Keratinocyte (primary cell): ENCODE measurements at regions not wholly inside any gene's neighbourhood (a gene's known extent, or its start where the extent isn't known, plus 50 kb on each side); places are given as distances from the start of the nearest gene placed in this dataset.
A peak's percentile ranks its signal among the peaks of the same experiment; 100 is the strongest.

ENCODE experiments used
- DNase-seq: peaks from one replicate; pipeline ENCODE4 v3.0.0-alpha.2; 2011; ENCODE audit warnings: low read depth, missing footprints, low spot score
- FAIRE-seq: peaks from 2 replicates; lab custom pipeline; 2011; peaks lifted over from hg19 to GRCh38; lab: Jason Lieb, UNC
- H2AFZ ChIP-seq: 2 replicates; pipeline ENCODE4 v1.6.0; 2012; ENCODE audit warnings: low read length, control low read depth, inconsistent platforms; ENCODE audit not compliant: control insufficient read depth
- H3K27ac ChIP-seq: 2 replicates; pipeline ENCODE4 v1.5.1; 2011; ENCODE audit warnings: low read length; ENCODE audit not compliant: control insufficient read depth, insufficient read depth
- H3K27me3 ChIP-seq: 3 replicates; pipeline ENCODE4 v1.6.0; 2011; ENCODE audit warnings: low read length; ENCODE audit not compliant: control insufficient read depth, insufficient read depth; ENCODE audit errors: extremely low read depth
- H3K36me3 ChIP-seq, 2 experiments: 2 replicates in 1 of 2; 3 replicates in 1 of 2; pipeline ENCODE4 v1.5.1; 2011; ENCODE audit warnings: low read length in 2 of 2, mild to moderate bottlenecking in 1 of 2; ENCODE audit not compliant: control insufficient read depth in 2 of 2, insufficient read depth in 2 of 2; ENCODE audit errors: extremely low read depth in 1 of 2
- H3K4me1 ChIP-seq: 3 replicates; pipeline ENCODE4 v1.5.1; 2011; ENCODE audit warnings: low read length; ENCODE audit not compliant: control insufficient read depth, insufficient read depth; ENCODE audit errors: extremely low read depth
- H3K4me2 ChIP-seq: 3 replicates; pipeline ENCODE4 v1.6.0; 2011; ENCODE audit warnings: low read depth, low read length; ENCODE audit not compliant: control insufficient read depth, insufficient read depth; ENCODE audit errors: extremely low read depth
- H3K4me3 ChIP-seq, 3 experiments: fragments of 200-600 bp in 1 of 3; sonication (generic) in 1 of 3; 2 replicates in 2 of 3; 3 replicates in 1 of 3; pipeline ENCODE4 v1.5.1; 2011 to 2016; ENCODE audit warnings: low read length in 3 of 3, mild to moderate bottlenecking in 3 of 3, control low read depth in 2 of 3, inconsistent platforms in 1 of 3, low read depth in 1 of 3, mixed read lengths in 1 of 3, mixed run types in 1 of 3, moderate library complexity in 1 of 3; ENCODE audit not compliant: control insufficient read depth in 2 of 3, insufficient read depth in 2 of 3; ENCODE audit errors: extremely low read depth in 1 of 3
- H3K79me2 ChIP-seq: 2 replicates; pipeline ENCODE4 v1.6.0; 2012; ENCODE audit warnings: low read length; ENCODE audit not compliant: control insufficient read depth, insufficient read depth
- H3K9ac ChIP-seq: 3 replicates; pipeline ENCODE4 v1.6.0; 2011; ENCODE audit warnings: low read length; ENCODE audit not compliant: control insufficient read depth, insufficient read depth; ENCODE audit errors: extremely low read depth
- H3K9me1 ChIP-seq: 3 replicates; pipeline ENCODE4 v1.6.0; 2011; ENCODE audit warnings: low read length; ENCODE audit not compliant: control insufficient read depth, insufficient read depth; ENCODE audit errors: extremely low read depth
- H3K9me3 ChIP-seq: 2 replicates; pipeline ENCODE4 v1.5.1; 2012; ENCODE audit warnings: low read depth, low read length; ENCODE audit not compliant: control insufficient read depth
- H4K20me1 ChIP-seq: 3 replicates; pipeline ENCODE4 v1.6.0; 2011; ENCODE audit warnings: low read length; ENCODE audit not compliant: control insufficient read depth, insufficient read depth; ENCODE audit errors: extremely low read depth
- EZH2 ChIP-seq: IDR thresholded peaks from one replicate; pipeline ENCODE4 v1.6.1; 2012; ENCODE audit warnings: inconsistent platforms, mild to moderate bottlenecking, low read length, moderate library complexity
- dilution Hi-C: fragments of 300-500 bp; cut with MboI; formaldehyde crosslinking; loops from one replicate; pipeline ENCODE4 v1.7.0; 2020; ENCODE audit warnings: low sequenced_read_pairs; ENCODE audit not compliant: extremely low pct_ligation_motif_present
- TF ChIP-seq, protein P1 (sequence below), 3 experiments: IDR thresholded peaks in 1 of 3; conservative IDR thresholded peaks in 1 of 3; optimal IDR thresholded peaks in 1 of 3; 2 replicates in 2 of 3; 3 replicates in 1 of 3; pipeline versions ENCODE3 to v1.5.1; 2011; ENCODE audit warnings: low read length in 3 of 3, mild to moderate bottlenecking in 3 of 3, moderate library complexity in 2 of 3, control low read depth in 1 of 3, inconsistent platforms in 1 of 3; ENCODE audit not compliant: insufficient read depth in 2 of 3; ENCODE audit errors: extremely low read depth in 1 of 3

- FAIRE-seq, result peak; percentile 97
- DNase-seq, result peak; percentile 81
Measured at GRCh38 chr7:41189866-41190265, 513.0 kb downstream of the INHBA start.

DNA sequence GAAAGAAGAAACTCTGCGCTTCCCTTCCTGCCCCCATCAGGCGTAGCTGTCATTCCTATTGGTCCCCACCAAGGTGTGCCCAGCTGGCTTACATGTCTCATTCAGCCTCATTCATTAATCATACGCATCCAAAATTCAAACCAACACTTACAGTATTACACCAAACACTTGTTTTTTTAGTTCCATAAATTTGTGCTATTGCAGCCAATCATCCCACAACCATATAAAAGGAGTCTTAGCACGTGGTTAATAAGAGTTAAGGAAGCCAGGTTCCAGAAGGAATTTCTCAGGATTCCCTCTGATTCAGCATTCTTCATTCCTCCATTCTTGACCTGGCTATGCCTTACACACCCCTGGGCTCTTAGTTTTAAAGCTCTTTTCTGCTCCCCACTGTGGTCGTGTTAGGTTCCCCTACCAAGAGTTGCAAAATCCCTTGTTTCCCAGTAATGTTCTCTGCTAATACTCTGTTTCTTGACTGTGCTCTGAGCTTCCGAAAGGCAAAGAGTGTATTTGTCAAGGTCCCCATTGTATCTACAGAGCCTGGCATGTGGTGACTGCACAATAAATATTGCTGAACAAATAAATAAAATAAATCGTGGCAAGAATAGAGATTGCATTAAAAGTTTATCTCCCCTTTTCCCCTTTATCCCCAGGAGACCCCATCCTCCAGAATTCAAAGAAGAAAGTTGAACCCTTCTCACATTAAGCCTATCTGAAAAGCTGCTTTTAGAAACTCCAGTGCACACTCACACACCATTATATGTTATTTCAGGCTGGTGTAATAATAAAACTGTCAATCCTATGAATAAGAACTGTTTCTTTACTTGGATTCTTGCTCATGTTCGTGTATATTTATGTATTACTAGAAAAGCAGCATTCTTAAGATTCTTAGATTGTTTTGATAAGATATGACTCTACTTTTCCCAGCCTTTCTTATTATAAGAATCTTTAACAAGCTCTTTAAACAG is 514.4 kb downstream of the INHBA start:
- H3K27me3 ChIP-seq, result no peaks in the 10 kb centered on the region
- H3K4me1 ChIP-seq, result peaks cover 49% of the 10 kb centered on the region
- no peak for TF ChIP-seq EZH2
- TF ChIP-seq, protein P1, sequence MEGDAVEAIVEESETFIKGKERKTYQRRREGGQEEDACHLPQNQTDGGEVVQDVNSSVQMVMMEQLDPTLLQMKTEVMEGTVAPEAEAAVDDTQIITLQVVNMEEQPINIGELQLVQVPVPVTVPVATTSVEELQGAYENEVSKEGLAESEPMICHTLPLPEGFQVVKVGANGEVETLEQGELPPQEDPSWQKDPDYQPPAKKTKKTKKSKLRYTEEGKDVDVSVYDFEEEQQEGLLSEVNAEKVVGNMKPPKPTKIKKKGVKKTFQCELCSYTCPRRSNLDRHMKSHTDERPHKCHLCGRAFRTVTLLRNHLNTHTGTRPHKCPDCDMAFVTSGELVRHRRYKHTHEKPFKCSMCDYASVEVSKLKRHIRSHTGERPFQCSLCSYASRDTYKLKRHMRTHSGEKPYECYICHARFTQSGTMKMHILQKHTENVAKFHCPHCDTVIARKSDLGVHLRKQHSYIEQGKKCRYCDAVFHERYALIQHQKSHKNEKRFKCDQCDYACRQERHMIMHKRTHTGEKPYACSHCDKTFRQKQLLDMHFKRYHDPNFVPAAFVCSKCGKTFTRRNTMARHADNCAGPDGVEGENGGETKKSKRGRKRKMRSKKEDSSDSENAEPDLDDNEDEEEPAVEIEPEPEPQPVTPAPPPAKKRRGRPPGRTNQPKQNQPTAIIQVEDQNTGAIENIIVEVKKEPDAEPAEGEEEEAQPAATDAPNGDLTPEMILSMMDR (optimal IDR thresholded peaks at IDR 0.05 in 1 of 3, IDR thresholded peaks at IDR 0.05 in 1 of 3, conservative IDR thresholded peaks at IDR 0.05 in 1 of 3; ENCODE audit: extremely low read depth in 1 of 3, insufficient read depth in 2 of 3, low read length in 3 of 3), result no peak
- H3K4me2 ChIP-seq, result peak overlapping the region; percentile 72
- peak overlapping the region; percentile 70 for H3K9ac ChIP-seq
- no peak overlapping the region for H3K4me3 ChIP-seq
- H3K36me3 ChIP-seq, result no peaks in the 10 kb centered on the region
- H3K9me1 ChIP-seq, result no peaks in the 10 kb centered on the region
- peak overlapping the region; percentile 8 for H2AFZ ChIP-seq
- FAIRE-seq, result peak; percentile 91
- dilution Hi-C loops, result no loop called here
- H4K20me1 ChIP-seq, result no peaks in the 10 kb centered on the region
- no peaks in the 10 kb centered on the region for H3K79me2 ChIP-seq
- no peaks in the 10 kb centered on the region for H3K9me3 ChIP-seq
- peak overlapping the region; percentile 93 for H3K27ac ChIP-seq
- peak; percentile 58 for DNase-seq

More at GRCh38 chr7:41189866-41190265, 513.0 kb downstream of the INHBA start:
- no peak overlapping the region for H2AFZ ChIP-seq
- H3K27me3 ChIP-seq, result no peaks in the 10 kb centered on the region
- H3K9me3 ChIP-seq, result no peaks in the 10 kb centered on the region
- TF ChIP-seq, protein P1 (optimal IDR thresholded peaks at IDR 0.05 in 1 of 3, IDR thresholded peaks at IDR 0.05 in 1 of 3, conservative IDR thresholded peaks at IDR 0.05 in 1 of 3; ENCODE audit: extremely low read depth in 1 of 3, insufficient read depth in 2 of 3, low read length in 3 of 3), result no peak
- no peak for TF ChIP-seq EZH2
- peak overlapping the region; percentile 93 for H3K27ac ChIP-seq
- peak overlapping the region; percentile 59 for H3K9ac ChIP-seq
- no peaks in the 10 kb centered on the region for H3K9me1 ChIP-seq
- H3K4me2 ChIP-seq, result peak overlapping the region; percentile 39
- no peaks in the 10 kb centered on the region for H4K20me1 ChIP-seq
- no peak overlapping the region for H3K4me3 ChIP-seq
- peaks cover 44% of the 10 kb centered on the region for H3K4me1 ChIP-seq
- dilution Hi-C loops, result no loop called here
- H3K36me3 ChIP-seq, result no peaks in the 10 kb centered on the region
- H3K79me2 ChIP-seq, result no peaks in the 10 kb centered on the region
